GM12864 (cell line): ENCODE measurements at regions not wholly inside any gene's neighbourhood (a gene's known extent, or its start where the extent isn't known, plus 50 kb on each side); places are given as distances from the start of the nearest gene placed in this dataset.

Source experiments
- DNase-seq: peaks from one replicate; pipeline ENCODE4 v3.0.0-alpha.2; 2011; ENCODE audit warnings: low read depth
- H3K4me3 ChIP-seq: 2 replicates; pipeline ENCODE4 v1.5.1; 2011; ENCODE audit warnings: mild to moderate bottlenecking, low read depth, low read length, control low read depth
- TF ChIP-seq, protein P1 (sequence below): IDR thresholded peaks from 2 replicates; pipeline ENCODE4 v1.5.1; 2011; ENCODE audit warnings: low read depth, mild to moderate bottlenecking, moderate library complexity, low read length, control low read depth, inconsistent platforms; ENCODE audit errors: missing control alignments

DNA sequence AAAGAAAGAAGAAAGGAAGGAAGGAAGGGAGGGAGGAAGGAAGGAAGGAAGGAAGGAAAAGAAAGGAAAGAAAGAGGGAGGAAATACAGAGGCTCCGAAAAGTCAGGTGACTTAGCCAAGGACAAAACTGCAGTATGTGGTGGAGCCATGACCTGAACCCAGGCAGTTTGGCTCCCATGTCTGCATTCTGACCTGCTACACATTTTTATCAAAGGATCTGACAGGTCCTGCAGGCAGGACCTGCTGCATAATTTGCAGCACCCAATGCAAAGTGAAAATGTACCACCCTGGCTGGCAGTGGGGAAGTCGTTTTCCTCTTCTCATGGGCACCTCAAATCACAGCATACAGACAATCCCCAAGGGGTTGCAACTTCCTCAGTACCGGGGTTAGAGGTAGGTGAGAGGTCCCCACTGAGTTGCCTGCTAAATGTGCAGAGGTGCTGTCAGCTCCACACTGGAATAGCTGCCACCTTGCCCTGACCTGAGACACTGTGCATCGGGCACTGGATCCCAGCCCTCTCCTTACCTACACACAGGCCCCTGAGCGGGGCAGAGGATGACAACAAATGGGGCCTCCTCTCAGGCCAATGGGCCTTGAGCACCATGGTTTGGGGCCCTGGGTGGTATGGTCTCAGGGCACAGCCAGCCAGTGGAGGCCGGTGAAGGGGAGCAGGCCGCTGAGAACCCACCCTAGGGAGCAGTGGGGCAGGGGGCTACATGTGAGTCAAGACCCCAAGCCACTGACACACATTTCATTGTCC is 175.1 kb downstream of the SHQ1 start:
- no peak overlapping the region for H3K4me3 ChIP-seq
- no peak for DNase-seq
- TF ChIP-seq, protein P1, sequence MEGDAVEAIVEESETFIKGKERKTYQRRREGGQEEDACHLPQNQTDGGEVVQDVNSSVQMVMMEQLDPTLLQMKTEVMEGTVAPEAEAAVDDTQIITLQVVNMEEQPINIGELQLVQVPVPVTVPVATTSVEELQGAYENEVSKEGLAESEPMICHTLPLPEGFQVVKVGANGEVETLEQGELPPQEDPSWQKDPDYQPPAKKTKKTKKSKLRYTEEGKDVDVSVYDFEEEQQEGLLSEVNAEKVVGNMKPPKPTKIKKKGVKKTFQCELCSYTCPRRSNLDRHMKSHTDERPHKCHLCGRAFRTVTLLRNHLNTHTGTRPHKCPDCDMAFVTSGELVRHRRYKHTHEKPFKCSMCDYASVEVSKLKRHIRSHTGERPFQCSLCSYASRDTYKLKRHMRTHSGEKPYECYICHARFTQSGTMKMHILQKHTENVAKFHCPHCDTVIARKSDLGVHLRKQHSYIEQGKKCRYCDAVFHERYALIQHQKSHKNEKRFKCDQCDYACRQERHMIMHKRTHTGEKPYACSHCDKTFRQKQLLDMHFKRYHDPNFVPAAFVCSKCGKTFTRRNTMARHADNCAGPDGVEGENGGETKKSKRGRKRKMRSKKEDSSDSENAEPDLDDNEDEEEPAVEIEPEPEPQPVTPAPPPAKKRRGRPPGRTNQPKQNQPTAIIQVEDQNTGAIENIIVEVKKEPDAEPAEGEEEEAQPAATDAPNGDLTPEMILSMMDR, result no peak

DNA sequence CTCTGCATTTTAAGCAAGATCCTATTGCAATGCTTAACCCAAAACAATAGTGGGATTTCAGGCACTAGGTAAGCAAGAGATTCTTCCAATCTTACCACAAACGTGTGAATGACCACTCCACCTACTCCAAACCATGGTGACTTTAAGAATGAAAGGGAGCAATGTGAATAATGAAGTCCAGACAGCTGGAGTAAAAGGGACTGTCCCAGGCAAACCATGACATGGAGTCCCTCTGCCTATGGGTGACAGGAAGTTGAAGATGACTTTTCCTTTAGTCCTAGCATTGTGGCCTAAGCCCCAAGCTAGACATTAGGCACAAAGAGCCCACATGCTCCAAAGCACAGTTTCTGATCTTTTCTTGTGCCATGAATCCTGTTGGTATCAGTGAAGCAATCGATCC is 179.0 kb downstream of the SHQ1 start:
- TF ChIP-seq, protein P1, result no peak
- no peak for DNase-seq
- no peak overlapping the region for H3K4me3 ChIP-seq

DNA sequence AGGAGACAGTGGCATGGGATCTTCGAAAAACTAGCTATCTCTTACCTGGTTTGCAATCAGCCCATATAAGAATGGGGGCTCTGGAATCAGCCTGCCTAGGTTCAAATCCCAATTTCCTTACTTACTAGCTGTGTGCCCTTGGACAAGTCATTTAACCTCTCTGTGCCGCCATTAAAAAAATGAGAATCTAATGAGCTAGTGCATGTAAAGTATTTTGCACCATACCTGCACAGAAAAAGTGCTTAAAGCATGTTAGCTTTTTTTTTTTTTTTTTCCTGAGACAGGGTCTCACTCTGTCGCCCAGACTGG is 181.8 kb downstream of the SHQ1 start:
- no peak for DNase-seq
- H3K4me3 ChIP-seq, result no peak overlapping the region
- TF ChIP-seq, protein P1, result no peak

DNA sequence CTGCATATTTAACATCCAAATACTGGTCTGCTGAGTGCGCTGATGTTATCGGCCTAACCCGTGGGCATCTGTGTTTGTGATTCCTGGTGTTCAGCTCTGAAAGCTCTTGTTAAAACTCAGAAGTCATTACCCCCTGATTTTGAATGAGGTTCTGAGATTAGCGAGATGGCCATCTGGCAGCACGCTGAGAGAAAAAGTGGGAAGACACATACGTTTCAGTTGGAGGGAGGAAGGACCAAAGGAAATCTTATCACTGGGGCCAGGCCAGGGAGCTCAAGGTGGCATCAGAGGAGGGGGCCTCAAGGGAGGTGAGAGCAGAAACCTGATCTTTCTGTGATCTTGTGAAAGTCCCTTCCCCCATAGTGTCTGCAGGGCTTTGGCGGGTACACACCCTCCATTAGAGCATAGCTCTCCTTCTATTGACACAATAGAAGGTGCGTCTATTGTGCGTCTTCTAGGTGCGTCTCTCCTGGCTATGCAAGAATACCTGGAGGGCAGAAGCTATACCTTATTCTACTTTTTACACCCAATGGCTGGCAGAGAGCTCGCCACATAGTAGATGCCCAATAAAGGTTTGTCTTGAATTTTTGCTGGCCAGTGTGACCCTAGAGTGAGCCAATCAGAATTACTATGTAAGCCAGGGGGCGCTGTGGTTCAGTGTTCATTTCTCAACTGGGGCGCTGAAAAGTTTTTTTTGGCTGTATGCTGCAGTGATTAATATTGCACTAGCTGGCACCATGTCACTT is 182.4 kb downstream of the SHQ1 start:
- DNase-seq, result no peak
- TF ChIP-seq, protein P1, result peak; percentile 69
- no peak overlapping the region for H3K4me3 ChIP-seq

DNA sequence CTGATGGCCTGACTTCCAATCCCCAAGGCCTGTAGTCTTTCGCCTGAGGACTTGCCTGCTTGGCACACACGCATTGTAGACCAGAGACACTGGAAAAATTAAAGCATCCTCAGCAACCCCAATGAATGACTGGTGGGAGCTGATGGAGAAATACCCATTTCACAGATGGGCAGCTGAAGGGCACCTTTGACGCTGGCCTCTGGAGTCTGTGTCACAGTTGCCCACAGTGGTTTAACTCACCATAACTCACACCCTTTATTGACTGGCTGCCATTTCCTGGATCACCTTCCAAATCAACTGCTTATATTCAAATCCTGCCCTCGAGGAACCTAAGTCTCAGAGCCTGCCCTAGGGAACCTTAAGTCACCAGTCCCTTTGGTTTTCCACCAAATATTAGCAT is 183.1 kb downstream of the SHQ1 start:
- no peak overlapping the region for H3K4me3 ChIP-seq
- TF ChIP-seq, protein P1, result no peak
- no peak for DNase-seq

DNA sequence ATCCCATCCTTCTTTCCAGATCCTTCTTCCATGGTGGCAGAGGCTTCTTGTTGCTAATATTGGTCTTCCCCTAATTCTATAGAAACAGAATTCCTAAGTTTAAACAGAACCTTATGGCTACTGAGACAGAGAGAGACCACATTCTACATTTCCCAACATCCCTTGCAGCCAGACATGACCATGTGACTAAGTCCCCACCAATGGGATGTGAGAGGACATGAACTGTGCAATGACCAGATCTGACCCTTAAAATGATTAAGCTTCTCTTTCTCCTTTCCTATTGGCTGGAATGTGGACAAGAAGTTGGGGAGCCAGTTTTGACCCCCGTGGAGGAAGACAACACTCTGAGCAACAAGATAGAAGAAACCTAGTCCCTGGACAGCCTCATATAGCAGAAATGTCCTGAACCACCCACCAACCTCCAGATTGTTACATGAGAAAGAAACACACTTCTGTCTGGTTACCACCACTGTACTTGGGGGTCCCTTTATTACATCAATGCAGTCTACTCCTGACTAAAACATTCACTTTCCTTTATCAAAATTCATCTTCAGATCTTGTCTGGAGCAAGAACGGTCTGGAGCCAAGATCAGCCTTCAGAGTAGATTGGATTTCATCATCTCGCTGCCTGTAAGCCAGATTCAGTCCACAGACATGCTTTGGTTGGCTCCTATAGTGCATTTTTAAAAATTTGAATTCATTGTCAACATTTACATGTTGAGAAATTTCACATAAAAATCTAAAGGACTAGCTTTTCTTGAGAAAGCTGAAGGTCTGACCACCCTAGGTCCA is 183.9 kb downstream of the SHQ1 start:
- DNase-seq, result no peak
- TF ChIP-seq, protein P1, result no peak

More for the DNA sequence above, 183.9 kb downstream of the SHQ1 start:
- H3K4me3 ChIP-seq, result no peak overlapping the region
